NCI-H2107 (cell line): ENCODE measurements at regions not wholly inside any gene's neighbourhood (a gene's known extent, or its start where the extent isn't known, plus 50 kb on each side); places are given as distances from the start of the nearest gene placed in this dataset.
"Not testable (repeated sequence)": the region's sequence is repeated elsewhere in the genome, so short reads cannot be mapped to it uniquely, and the experiment has no call there.

Experiments used
- DNase-seq: peaks from one replicate; lab custom pipeline; 2025; lab: John Stamatoyannopoulos, UW

DNA sequence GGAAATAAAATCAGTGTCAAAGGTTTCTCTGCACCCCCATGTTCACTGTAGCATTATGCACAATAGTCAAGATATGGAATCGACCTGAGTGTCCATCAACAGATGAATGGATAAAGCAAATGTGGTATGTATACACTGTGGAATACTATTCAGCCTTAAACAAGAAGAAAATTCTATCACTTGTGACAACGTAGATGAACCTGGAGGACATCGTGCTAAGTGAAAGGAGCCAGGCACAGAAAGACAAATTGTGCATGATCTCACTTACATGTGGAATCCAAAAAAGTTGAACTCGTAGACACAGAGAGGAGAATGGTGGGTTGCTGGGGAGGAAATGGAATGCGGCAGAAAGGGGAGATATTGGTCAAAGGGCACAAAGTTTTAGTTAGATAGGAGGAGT, 136.3 kb upstream of the ESR1 start:
- DNase-seq, result no peak

GRCh38 chr6:151674578-151674977, 132.9 kb upstream of the ESR1 start:
- no peak for DNase-seq

- DNase-seq, result peak; percentile 24
Measured at GRCh38 chr6:151675746-151676459, 131.6 kb upstream of the ESR1 start.

- DNase-seq, result no peak
Measured at GRCh38 chr6:151676460-151676945, 131.0 kb upstream of the ESR1 start.

DNA sequence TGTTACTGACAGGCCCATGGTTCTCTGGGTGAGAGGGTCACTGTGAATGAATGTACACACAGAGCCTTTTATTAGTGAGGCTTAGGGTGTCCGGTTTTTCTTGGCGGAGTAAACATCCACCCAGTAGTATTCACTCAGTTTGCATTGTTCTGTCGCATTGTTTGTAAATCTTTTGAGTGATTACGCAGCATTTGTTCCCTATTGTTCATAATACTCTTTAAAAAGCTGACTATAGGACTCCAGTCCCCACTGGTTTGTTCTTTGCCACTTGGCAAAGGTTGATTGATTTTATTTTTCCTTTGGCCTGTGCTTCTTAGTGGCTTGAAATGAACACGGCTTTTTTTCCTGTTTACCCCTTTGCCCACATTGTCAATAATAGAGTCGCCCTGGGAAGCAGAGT, 130.1 kb upstream of the ESR1 start:
- no peak for DNase-seq

DNA sequence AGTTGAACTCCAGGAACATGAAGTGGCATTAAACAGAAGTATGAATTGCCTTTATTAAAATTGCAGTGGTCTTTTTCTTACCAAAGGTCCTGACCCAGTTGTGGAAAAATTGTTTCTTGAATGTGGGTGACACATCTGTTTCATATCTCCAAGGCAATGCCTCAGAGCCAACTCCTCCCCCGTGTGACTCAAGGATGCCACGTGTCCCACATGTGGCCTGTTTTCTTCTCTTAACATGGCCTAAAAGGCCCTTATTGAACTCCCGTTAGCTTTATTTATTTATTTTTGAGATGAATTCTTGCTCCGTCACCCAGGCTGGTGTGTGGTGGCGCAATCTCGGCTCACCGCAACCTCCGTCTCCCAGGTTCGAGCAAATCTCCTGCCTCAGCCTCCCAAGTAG, 128.4 kb upstream of the ESR1 start:
- DNase-seq, result no peak

DNA sequence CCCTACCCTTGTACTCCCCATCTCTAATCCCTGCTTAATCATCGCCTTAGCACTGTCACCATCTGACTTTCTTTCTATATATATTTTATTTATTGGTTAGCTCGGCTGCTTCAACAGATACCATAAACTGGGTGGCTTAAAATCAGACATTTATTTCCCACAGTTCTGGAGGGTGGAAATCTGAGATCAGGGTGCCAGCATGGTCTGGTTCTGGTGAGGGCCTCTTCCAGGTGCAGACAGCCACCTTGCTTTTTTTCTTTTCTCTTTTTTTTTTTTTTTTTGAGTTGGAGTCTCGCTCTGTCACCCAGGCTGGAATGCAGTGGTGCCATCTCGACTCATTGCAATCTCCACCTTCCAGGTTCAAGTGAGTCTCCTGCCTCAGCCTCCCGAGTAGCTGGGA, 127.5 kb upstream of the ESR1 start:
- DNase-seq, result no peak

DNA sequence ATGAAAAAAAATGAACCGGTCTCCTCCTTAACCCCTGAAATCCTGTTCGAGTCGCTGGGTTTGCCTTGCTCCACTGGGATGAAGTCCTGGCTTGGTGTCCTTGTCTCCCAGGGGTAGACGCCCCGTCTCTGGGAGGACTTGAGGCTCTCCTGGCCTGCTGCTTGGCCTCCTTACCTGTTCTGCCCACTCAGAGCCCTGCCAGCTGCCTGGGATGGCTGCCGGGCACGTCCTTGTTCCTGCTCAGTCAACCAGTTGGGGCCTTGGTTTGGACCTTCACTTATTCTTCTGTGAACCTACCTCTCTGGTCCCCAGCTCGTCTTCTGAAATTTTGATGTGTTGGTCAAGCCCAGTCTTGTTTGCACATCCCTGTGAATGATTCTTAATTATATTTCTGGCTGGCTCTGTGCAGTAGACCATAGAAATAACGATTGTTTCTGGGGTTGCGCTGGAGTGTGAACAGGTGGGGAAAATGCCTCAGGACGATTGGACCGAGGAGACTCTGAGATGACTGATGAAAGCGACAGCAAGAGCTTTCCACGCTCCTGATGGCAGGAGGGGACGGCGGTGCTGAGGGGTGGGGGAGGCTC, 126.5 kb upstream of the ESR1 start:
- no peak for DNase-seq

DNA sequence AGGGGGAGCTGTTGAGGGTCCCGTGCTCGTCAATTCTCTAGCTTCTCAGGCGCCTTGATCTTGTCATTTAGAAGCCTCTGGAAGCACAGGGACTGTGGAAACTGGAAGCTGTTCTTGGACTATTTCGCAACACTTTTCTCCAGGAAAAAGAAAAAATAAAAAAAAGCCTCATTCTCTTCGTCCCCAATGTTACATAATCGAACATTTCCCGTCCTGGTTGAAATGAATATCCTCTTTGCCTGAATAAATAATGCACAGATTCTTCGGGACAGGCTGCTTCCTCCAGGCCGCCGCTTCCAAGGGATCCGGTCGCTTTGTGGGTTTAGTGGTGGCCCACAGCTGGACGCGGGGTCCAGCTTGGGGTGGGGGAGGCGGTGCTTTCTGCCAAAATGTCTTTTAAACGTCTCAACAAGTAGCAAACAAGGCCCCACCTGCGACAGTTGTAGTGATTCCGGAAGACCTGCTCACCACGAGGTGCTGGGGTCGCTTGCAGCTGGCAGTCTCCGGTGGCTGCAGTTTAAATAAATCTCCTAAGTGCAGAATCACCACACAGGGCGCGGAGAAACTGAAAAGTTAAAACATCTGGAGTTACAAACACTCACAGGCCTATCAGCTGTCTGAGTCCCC, 125.9 kb upstream of the ESR1 start:
- DNase-seq, result no peak

GRCh38 chr6:151682251-151682650, 125.2 kb upstream of the ESR1 start:
- DNase-seq, result no peak

DNA sequence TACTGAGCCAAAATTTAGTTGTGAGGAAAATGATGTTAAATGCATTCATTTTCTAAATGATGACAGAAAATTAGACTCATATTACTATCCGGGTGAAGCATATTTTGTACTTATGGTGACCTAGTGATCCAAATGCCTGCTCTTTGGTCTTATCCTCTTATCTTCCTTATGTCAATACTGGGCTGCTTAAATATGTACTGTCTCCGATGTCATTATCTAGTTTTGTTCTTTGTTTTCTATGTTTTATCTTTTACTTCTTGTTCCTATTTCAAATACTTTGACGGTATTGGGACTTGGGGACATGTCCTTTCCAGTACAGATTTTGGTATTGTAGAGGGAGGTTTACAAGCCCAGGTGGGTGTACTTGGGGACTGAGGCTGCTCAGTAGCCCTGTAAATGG, 124.6 kb upstream of the ESR1 start:
- no peak for DNase-seq

DNA sequence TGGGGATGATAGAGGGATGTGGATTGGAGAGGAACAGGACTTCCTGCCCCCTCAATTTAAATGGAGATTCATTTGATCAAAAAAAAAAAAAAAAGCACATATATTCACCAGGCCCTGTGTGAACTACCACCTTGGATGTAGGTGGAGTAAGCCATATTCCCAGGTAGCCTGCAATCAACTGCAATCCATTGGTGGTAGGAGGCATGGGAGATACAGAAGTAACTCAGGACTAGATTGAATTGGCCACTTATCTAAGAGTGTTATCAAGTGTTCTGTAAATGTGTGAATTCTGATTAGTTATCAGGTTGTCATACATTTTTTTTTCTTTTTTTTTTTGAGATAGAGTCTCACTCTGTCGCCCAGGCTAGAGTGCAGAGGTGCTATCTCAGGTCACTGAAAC, 124.1 kb upstream of the ESR1 start:
- no peak for DNase-seq

DNA sequence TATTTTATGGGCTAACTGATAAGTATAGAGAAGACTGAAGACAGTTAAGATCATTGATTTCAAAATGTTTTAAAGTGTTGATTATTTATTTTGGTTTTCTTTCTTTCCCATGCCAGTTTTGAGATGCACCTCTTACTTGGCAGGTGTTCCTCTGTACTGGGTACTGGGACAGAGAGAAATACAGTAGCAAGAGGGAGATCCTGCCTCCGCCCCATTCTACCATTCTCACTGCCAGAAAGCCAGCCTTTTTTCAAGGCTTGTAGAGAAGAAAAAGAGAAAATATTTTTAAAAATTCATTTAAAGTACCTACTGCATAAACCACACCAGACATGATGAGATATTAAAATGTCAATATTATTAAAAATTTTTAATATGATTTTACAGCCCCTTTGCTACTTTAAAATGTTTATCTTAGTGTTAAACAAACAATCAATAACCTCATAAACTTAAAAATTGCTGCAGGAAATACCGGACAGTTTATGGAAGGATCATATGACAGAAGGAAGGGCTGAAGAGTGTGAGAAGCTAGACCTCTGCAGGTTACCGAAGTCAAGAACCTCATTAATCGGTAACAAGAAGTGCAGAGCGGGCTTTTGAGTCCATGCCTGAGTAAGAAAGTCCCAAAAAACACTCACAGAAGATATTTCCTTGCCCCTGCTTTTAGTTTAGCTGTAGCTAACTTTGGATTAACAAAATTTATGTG, 117.8 kb upstream of the ESR1 start:
- DNase-seq, result no peak

- DNase-seq, result no peak
Measured at GRCh38 chr6:151690303-151690702, 117.2 kb upstream of the ESR1 start.

DNA sequence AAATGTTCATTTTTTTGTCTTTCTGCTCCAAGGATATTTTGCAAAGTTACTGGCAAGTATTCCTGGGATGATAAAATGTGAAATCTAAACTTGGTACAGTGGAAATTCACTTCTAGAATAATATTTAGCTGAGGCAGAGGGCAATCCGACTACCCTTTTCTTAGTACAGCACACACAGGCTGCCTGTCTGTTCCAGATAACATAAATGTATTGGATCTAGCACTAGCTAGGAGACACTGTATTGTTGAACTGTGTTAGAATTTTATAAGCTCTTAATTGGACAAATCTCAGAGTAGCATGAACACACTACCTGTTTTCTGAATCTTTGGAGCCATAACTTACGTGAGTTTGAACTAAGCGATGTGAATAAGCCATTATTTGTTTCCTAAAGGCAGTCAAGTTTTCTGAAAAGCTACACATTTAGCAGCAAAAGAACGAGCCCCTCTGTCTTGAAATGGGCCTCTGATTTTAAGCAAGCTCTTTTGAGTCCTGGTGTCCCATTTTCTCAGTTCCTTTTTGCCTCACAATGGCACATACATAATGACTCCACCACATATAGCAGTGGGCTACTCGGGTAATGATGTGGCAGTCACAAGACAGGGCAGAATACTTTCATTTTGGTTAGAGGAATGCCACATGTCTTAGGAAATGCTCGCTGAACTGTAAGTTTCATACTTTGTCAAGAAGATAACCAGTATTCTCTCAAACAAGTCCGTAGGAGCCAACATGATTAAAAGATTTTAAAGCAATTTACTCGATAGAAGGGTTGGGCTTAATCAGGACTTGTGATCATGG, 116.5 kb upstream of the ESR1 start:
- no peak for DNase-seq

GRCh38 chr6:151692216-151692615, 115.3 kb upstream of the ESR1 start:
- DNase-seq, result no peak

- DNase-seq, result no peak
Measured at GRCh38 chr6:151693366-151693765, 114.1 kb upstream of the ESR1 start.

DNA sequence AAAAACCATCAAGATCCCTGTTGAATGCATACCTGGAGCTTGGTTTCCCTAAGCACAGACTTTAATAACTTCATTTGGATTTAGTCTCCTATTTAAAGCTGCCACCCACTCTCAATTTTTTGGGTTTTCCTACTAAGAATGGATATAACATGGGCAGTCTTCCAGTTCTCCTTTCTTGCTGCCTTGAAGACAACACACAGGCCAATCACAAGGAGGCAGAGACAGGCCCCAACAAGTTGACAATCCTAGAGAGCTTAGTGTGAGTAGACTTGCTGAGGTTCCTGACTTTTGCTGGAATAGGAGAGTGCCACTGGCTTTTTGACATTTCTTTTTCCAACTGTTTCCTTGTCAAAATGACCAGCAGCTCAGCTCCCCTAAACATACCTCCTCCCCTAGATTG, 112.3 kb upstream of the ESR1 start:
- DNase-seq, result no peak

GRCh38 chr6:151696302-151696701, 111.2 kb upstream of the ESR1 start:
- not testable (repeated sequence) for DNase-seq

GRCh38 chr6:151698931-151699700, 108.4 kb upstream of the ESR1 start:
- DNase-seq, result no peak

DNA sequence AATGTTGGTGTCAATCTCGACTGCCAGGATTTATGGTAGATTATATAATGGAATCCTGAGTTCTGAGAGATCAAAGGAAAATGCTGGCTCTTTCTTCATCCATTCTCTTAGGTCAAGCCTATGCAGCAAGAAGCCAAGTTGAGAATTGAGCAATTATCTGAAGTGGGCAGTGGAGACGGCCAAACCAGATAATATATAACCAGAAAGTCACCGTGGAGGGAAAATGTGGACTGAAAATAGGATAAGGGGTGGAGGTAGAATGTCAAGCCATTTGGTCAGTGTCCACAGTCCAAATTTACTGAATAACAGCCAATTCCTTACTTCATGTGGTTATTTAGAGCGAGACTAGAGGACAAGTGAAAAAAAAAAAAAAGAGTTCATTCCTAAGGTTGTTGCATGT, 107.8 kb upstream of the ESR1 start:
- DNase-seq, result no peak
